D341Med (cell line): ENCODE measurements at regions not wholly inside any gene's neighbourhood (a gene's known extent, or its start where the extent isn't known, plus 50 kb on each side); places are given as distances from the start of the nearest gene placed in this dataset.

Experiments used
- DNase-seq: peaks from one replicate; pipeline ENCODE4 v3.0.0; 2012; ENCODE audit warnings: low spot score

DNA sequence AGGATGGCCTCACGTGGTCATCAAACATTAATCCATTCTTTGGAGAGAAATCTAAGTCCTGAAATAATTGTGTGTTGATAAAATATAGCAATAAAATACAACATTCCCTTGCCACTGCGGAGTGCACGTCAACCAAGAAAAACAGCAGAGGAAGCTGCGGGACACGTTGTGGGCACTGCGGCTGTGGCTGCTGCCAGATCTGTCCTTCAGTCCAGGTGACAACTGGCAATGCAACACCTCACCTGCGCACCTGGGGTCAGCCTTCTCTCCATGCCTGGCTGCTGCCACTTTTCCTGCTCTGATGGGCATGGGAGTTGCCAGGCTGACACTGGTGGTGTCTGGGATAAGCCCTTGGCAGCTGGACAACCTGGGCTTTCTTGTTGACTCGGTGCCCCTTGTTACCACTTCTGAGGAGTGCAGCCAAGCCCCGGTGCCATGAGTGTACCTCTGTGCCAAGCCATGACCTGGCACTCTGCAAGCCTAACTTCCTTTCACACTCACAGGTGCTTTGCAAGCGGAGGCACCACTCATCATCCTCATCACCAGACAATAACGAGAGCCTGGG is 251.6 kb upstream of the TSHZ3 start:
- DNase-seq = no peak

DNA sequence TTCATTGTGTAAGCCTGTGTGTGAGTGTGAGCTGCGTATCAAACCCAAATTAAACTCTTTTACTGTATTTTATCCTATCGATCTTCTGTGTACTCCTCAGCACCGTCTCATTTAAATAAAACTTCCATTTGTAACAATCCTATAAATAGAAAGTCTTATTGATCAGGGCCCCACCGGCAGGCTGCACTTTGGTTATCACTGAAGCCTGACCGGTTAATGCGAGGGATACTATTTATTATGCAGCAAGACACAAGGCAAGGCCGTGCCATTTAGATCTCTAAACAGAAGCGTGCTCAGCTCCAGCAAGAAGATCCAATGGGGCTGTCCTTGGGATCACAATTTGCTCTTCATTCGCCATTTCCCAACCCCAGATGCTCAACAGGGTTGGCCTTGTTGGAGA is 252.6 kb upstream of the TSHZ3 start:
- DNase-seq = no peak

DNA sequence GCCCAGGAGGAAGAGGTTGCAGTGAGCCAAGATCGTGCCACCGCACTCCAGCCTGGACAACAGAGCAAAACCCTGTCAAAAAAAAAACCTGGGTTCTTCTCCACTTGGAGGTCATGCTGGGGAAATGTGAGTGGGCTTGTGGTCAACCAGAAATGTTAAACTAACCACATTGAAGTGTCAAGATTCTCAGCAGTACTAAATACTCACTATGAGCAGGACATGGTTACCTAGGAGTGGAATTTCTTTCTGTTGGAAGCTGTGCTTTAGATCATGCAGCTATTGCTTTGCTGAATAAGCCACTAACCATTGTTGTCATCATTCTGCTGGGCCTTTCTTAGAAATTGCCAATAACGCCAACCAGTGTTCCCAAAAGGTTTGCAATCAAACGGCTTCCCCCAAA is 253.3 kb upstream of the TSHZ3 start:
- no peak for DNase-seq

DNA sequence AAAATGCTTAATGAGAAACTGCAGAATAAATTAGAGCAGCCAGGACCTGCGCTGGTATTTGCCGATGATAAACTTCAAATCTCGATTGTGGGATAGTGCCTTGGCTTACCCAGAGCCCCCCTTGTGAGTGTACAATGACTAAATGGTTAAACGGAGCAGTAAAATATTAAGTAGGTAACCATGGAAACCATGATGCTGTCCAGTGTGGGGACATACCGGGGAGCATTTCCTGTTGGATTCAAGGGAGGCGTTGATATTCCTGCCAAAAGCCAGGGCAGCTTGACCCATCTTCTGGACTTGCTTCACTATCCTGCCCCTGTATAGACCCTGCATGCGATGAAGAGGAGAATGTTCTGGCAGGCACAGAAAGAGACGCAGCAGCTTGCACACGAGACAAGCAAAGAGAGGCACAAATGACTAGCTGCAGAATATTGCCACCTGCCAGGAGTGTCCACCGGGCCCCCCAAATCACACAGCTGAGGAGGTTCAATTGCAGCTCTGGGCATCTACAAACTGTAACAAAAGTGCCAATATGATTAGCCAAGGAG is 255.3 kb upstream of the TSHZ3 start:
- no peak for DNase-seq

DNA sequence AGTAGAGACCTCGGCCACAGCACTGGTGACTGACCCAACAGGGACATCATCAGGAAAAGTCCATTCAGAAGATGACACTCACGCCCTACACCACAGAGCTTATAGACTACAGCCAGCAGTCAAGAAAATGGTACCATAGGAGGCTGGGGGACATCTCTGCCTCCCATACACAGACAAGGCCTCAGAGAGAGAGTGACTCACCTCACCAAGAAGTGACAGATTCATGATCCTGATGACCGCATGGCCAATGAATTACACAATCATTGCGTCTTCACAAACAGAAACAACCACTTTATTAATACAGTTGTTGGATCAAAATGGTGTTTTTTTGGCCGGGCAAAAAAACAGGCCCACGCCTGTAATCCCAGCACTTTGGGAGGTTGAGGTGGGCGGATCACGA is 260.8 kb upstream of the TSHZ3 start:
- no peak for DNase-seq

DNA sequence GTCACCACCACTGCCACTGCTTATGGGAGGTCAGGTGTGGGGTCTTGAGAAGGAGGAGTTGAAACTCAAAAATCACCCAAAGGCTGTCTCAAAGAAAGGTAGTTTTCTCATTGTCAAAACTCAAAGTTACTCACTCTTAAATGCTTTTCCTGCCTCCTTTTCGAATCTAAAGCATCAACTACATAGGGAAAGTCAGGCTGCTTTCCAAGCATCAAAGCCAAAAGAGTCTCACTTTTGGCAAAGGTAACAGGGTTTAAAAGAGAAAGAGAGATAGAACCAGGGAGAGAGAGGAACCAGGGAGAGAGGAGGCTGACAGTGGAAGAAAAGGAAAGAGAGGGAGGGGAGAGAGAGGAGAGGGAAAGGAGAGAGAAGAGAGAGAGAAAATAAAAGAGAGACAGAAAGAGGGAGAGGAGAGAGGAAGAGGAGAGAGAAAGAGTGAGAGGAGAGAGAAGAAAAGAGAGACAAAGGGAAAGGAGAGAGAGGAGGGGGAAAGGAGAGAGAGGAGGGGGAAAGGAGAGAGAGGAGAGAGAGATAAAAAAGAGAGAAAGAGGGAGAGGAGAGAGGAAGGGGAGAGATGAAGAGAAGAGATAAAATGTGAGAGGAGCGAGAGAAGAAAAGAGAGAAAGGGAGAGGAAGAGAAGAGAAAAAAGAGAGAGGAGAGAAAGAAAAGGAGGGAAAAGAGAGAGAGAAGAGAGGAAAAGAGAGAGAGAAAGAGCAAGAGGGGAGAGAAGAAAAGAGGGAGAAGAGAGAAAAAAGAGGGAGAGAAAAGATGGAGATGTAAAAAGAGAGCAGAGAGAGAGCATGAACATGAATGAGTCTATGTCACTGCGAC is 262.0 kb upstream of the TSHZ3 start:
- DNase-seq = no peak

DNA sequence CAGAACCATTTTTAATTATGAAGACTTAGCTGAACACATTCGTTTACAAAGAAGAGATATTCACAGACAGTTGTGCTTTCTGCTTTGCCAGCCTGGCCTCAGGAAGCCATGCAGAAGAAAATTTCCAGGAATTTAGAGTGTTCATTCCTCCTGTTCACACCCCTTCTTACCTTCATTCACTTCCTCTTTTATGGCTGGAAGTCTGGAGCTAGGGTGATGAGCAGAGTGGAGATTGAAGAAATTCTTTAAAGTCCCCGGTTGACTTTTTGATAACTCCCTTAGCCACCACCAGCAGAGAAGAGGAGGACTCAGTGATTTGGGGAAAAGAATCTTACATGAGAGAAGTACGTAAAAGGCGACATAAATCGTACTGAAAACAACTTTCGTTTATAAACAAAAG is 263.6 kb upstream of the TSHZ3 start:
- DNase-seq = no peak

DNA sequence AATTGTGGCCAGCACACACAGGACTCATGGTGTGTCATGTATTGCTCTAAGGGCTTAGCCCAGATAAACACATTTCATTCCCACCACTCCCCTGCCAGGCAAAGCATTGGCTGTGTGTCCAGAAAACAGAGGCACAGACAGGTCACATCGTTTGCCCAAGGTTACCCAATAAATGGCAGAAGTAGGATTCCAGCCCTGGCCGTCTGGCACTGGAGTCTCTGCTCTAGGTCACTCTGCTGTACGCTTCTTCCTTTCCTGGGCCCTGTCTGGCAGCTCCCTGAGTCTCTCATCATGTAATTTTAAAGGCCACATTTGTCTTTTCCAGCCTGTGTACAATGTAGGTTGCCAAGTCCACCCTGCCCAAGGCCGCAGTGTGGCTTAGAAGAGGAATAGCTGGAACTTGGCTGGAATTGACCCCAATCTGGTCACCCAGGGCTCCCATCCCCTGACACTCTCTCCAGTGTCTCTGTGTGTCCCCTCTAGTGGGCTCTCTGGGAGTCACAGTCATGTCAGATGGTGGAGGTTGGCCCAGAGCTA is 264.5 kb upstream of the TSHZ3 start:
- no peak for DNase-seq

DNA sequence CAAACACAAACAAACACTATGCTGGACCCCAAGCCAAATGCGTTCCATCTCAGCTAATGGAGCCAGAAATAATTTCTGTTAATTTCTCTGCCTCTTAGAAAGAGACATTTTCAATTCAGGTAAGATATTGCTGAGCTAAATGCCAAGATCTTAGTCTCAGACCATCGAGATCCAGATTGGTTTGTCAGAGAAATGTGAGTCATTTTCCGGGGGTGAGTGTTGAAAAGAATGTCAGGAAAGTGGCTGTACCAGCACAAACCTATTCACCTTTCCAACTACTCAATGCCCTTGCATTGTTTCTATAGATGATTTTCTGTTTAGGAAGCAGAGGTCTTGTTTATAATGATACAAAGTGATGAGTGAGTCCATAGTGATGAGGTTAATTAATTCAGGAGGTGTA is 266.8 kb upstream of the TSHZ3 start:
- no peak for DNase-seq

DNA sequence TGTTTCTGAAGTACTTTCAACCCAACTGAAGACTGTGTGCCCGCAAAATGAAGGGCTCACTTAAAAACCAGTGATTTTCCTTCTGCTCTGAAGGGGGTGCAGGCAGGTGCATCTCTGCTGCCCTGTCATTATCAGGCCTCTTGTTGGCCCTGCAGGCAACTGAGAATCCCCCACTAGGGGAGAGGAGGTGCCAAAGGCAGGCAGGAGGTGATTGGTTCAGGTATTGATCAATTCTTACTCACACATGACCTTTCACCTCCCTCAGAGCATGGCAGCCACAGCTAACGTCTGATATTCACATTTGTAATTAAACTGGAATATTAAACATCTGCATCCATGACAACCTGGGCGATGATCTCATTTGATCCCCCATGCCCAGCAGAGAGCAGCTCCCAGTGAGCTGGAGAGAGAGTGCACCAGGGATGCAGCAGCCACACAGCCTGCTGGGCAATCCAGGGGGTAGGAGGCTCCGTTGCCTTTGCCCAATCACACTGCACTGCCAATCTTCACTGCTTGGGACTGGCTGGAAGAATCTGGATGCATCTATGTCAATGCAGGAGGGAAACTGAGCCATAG is 267.9 kb upstream of the TSHZ3 start:
- no peak for DNase-seq

DNA sequence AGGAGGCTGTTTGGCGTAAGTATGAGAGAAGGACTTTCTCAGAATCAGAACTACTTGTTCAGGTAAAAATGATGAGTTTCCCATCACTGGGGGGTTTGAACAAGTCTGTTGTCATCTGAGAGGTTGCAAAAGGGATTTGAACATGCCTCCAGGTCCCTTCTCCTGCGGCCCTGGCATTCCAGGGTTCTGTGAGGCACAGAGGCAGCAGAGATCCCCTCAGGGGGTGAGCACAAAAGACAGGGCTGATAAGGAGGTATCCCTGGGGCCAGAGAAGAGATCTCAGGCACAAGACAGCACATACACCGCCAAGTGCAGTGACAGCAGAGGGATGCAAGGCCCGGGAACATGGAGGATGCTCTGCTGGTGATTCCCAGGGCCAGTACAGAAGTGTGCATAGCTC is 275.8 kb upstream of the TSHZ3 start:
- DNase-seq = no peak

DNA sequence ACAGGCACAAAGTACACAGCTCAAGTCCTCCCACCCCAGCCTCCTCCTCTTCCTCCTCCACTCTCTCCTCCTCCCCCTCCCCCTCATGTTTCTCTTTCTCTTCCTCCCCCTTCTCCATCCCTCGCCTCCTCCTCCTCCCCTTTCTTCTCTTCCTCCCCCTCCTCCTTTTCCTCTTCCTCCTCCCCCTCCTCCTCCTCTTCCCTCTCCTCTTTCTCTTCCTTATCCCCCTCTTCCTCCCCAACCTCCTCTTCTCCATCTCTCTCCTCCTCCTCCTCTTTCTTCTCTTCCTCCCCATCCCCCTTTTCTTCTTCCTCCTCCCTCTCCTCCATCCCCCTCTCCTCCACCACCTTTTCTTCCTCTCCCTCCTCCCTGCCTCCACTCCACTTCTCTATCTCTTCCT is 276.3 kb upstream of the TSHZ3 start:
- DNase-seq = no peak

DNA sequence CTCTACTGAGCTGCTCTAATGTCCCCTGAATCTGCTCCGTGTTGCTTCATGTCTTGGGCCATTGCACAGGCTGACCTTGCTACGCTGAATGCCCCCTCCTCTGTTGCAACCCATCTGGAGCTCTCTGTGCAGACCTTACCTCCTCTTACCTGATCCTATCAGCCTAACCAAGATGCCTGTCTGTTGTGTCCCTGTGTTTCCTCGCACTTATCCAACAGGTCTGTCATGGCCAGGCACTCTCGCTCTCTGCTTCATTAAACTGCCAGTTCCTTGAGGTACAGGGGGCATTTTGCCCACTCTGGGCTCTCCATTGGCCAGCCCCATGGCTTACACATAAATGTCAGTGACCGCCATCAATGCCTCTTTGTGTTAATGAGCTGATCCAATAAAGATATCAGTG is 277.7 kb upstream of the TSHZ3 start:
- no peak for DNase-seq

DNA sequence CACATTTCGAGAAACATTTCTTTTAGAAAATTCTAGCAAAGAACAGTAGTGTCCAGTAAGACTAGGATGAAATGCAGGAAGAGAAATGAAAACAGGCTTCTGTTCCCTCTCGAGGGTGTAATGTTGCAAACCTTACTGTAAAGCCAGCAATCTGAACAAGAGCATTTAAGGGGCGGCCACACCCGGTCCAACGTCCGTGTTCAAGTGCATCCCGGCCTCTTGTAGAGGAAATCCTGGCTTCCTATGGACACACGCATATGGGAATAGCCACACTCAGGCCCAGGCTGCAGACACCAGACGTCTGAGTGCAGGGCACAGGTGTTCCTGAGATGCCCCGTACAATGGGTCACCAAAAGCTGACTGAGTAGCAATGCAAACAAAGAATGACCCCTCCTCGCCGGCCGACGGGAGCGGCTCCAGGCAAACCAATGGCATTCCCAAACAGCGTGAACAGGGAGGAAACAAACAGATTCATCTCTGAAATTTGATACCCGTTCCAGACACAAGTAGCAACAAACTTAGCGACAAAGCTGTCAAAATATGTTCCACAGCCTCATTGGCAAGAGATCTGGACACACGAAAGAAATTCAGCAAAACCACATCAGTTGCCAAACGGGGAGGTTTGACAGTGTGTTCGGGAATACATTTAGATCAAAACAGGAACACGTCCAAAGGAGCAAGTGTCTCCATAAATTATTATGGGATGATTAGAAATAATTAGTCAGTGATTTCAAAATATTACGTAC is 278.6 kb upstream of the TSHZ3 start:
- no peak for DNase-seq

DNA sequence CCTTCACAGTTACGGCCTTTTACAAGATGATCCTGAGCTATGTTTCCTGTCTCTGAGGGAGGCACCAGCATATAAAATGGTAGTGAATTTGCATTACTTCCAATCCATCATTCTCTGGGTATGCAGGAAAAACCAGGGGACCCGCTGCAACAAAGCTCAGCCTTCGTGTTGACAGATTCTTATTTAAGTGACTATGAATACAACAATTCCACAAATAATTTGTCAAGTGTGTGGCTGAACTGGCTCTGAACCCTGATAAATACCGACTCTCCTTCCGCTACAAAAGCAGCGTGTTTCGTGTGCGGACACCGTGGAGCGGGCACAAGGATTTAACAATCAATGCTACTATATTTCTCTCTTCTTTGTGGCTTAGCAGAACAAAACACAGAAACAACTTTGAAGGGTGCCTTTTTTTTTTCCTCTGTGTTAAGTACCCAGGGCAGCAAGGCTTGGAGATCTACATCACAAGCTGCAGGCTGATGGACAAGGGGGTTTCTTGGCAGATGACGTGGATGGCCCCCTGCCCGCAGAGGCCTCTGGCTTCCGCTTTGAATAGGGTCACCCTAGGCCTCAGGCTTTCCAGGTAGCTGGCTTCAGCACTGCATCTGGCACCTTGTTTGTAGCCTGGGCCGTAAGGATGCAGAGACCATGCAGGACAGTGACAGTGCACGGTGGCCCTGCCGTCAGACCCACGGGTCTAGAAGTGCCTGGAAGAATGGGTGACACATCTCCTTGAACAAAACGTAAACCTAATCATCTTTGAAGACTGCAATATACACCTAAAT is 280.5 kb upstream of the TSHZ3 start:
- DNase-seq = no peak

DNA sequence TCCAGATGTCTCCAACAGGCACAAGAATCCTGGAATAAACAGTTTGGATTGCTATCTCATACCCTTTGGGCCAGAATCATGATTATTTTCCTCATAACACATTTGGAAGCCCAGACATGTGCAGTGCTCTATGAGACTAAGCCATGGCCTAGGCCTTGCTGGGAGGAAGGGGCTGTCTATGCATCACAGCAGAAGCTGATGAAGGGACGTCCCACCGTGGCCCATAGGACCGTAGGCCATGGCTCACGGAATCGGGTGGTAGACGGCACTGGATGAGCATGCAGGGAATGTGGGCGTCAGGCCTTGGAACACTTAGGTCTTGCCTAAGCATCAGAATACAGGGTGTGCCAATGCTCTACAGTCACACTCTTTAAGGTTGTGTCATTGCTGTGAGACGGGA is 283.8 kb upstream of the TSHZ3 start:
- no peak for DNase-seq

DNA sequence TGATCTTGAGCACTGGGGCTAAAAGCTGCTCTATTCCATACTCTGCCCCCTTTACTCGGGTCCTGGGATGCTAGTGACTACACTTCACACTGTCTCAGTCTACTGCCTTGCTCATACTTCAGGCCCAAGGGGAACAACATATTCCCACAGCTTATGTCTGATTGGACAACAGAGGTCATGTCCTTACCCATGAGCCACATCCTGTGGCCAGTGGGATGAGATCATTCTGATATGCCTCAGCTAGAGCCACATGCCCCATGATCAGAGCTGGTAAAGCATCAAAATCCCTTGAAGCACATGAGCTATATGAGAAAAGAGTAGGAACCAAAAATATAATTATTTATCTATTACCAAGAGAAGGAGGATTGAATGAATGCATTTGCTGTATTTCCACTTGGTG is 290.1 kb upstream of the TSHZ3 start:
- no peak for DNase-seq

DNA sequence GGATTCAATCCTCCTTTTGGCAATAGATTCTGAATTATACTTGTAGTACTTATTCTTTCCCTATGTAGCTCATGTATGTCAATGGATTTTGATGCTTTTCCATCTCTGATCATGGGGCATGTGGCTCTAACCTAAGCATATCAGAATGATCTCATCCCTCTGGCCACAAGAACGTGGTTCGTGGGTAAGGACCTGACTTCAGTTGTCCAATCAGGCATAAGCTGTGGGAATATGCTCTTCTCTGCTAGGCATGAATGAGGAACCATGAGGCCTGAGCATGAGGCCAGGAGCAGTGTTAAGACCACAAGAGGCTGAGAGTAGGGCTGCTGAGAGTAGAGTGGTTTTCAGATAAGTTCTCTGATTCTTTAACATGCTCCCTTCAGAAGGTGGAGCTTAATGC is 292.4 kb upstream of the TSHZ3 start:
- DNase-seq = no peak

DNA sequence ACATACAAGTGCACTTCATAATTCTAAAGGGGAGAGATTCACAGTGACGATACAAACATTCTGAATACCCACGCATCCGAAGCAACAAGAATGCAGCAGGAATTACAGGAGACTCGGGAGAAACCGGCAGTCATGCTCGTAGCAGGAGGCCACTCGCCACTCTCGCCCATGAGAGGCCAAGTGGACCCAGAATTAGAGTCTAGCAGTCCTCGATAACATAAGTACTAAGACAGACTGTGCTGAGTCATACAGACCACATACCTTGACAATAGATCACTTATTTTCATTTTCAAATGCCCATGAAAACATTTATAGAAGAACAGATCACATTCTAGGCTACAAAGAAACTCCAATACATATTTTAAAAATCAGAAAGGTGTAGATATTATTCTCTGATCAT is 299.1 kb upstream of the TSHZ3 start:
- DNase-seq = no peak

DNA sequence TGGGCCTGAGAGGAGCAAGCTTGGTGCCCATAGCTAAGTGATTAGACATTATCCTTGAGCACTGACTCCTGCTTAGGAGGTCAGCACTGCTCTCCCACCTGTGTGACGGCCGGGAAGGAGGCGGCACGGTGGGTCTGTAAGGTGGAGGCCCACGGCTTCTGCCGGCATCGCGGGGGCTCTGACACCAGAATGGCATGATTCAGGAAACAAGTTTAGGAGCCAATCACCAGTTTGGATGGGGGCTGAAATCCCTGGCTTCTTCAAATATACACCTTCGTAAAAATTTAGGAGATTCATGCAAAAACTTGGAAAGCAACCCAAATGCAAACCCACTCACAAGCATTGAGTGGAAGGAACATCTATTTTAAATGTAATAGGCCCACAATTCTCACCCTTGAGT is 307.3 kb upstream of the TSHZ3 start:
- no peak for DNase-seq

DNA sequence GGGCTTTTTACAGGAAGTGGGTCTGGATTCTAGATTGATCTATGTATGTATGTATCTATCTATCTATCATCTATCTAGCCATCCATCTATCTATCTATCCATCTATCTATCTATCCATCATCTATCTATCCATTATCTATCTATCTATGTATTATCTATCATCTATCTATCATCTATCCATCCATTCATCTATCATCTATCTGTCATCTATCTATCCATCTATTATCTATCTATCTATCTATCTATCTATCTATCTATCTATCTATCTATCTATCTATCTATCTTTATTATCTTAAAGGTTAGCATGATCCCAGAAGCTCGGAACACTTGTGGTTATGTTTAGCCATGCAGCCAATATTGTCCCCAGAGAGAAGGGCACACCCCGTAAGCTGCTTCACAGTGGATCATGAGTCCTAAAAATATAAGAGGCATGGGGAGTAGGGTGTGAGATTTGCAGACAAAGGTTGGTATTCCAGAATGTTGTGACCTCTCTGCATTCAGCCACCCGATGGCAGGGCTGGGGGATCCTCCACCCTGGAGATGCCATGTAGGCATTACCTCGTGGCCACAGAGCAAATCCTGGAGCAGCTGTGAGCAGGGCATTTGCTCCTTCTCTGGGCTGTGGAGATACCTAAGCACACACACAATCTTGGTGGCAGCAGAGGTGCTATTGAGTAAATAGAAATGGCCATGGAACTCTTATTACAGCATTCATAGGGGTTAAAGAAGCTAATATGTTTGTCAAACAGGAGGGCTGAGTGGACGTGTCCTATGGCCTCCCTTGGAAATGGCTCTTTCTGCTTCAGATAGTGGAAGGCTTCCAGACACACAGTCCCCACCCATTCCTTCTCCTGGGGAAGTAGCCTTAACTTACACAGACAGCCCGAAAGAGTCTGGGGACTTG is 310.0 kb upstream of the TSHZ3 start:
- DNase-seq = no peak
